Hematopoietic multipotent progenitor cell treated with erythropoietin and hydrocortisone succinate and interleukin-3 and kit ligand, for 4 days (in vitro differentiated cells): ENCODE measurements at regions not wholly inside any gene's neighbourhood (a gene's known extent, or its start where the extent isn't known, plus 50 kb on each side); places are given as distances from the start of the nearest gene placed in this dataset.

Experiments used
- DNase-seq: peaks from one replicate; pipeline ENCODE4 v3.0.0-alpha.2; 2015

DNA sequence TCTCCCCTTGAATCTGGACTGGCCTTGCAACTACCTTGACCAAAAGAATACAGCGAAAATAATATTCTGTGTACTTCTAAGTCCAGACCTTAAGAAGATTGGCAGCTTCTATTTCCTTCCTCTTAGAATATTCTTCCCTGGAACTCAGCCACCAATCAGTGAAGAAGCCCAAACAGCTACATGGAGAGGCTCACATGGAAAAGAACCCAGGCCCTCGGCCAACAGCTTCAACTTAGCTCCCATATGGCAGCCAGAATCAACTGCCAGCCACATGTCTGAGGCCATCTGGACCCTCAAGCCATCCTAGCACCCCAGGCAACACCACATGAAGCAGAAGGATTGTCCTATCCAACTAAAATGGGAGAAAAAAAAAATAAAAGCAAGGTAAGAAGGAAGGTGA is 178.8 kb downstream of the IBTK start:
- no peak for DNase-seq

DNA sequence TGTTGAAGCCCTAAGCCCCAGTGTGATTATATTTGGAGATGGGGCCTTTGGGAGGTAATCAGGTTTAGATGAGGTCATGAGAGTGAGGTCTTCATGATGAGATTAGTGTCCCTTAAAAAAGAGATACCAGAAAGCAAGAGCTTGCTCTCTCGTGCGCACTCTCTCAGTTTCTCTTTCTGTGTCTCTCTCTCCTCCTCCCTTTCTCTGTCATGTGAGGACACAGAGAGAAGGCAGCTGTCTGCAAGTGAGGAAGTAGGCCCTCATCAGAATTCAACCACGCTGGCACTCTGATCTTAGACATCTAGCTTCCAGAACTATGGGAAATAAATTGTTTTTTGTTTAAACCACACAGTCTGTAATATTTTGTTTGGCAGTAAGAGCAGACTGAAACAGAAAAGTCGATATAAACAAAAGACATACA is 180.5 kb downstream of the IBTK start:
- peak; percentile 4 for DNase-seq

DNA sequence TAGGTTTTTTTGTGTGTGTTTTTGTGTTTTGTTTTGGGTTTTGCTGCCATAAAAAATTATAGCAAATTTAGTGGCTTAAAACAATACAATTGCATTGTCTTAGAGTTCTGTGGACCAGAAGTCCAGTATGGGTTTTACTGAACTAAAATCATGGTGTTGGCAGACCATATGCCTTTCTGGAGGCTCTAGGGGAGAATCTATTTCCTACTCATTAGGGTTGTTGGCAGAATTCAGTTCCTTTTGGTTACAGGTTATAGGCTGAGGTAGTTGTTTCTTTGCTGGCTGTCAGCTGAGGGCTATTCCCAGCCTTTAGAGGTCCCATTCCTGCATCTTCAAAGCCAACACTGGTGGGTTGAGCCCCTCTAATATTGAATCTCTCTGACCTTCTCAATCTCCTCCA is 181.3 kb downstream of the IBTK start:
- DNase-seq, result no peak

DNA sequence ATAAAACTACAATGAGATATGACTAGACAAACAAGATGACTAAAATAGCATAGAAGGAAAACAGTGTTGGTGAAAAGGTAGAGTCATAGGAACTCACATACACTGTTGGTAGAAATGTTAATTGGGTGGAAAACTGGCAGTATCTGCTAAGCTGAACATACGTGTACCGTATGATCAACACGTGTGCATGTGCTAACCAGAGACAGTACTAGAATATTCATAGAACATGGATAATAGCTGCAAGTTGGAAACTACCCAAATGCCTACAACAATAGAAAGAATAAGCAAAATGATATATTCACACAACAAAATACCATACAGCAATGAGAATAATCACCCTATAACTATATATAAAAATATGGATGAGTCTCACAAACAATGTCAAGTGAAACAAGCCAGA is 184.0 kb downstream of the IBTK start:
- no peak for DNase-seq

DNA sequence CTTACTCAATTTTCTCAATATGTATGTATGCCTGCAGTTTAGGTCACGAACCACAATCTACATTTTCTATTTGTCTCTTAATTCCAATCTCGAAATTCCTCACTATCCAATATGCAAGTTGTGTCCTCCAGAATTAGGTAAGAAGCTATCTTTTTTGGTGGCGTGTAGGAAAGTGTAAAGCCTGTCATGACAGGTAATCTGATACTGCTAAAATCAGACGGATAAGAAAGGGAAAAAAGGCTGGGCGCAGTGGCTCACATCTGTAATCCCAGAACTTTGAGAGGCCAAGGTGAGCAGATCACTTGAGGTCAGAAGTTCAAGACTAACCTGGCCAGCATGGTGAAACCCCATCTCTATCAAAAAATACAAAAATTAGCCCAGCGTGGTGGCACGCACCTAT is 185.3 kb downstream of the IBTK start:
- no peak for DNase-seq

DNA sequence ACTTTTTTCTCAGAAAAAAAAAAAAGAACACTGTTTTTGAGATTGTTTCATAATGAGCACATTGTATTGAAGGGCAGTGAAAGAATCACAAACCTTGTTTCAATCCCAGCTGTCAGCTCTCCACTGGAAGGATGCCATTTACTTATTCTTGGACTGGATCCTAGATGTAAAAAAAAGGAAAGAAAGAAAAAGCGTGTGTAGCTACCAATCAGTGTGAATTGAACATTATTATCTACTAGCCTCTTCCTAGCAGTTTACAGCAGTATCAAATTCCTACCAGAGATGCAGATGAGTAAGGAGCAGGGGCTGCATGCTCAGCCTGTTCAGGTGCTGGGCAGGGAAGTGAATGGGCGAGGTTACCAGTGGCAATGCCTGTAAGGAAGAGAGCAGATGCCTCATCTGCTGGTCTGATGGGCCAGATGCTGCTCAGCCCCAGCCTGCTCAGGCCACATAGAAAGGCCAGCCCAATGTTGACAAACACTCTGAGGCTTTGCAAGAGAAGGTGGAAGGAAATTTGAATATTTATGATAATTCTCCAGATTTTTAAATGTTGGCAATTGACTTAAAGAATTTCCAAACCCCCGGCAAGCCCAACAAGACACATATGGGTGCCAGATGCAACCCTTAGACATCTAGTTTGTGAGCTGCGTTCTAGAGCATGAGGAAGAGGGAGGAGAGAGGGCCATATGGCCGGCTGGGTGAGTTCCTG is 189.5 kb downstream of the IBTK start:
- no peak for DNase-seq

DNA sequence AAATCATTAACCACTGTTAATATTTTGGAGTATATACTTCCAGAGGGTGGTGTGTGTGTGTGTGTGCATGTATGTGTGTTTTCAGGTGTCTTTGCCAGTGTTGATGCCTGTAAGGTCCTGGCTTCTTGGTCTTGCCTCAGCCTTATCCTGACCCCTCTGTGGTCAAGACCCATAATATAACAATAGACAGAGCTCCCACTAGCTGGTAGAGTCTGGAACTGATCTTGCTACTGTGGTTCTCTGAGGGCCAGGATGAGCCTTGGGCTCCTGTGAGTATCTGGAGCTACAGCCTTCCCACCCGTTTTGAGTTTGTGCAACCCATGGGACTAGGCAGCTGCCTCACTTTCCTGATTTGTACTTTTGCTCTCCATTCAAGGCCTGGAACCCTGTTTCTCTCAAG is 191.0 kb downstream of the IBTK start:
- DNase-seq, result no peak

DNA sequence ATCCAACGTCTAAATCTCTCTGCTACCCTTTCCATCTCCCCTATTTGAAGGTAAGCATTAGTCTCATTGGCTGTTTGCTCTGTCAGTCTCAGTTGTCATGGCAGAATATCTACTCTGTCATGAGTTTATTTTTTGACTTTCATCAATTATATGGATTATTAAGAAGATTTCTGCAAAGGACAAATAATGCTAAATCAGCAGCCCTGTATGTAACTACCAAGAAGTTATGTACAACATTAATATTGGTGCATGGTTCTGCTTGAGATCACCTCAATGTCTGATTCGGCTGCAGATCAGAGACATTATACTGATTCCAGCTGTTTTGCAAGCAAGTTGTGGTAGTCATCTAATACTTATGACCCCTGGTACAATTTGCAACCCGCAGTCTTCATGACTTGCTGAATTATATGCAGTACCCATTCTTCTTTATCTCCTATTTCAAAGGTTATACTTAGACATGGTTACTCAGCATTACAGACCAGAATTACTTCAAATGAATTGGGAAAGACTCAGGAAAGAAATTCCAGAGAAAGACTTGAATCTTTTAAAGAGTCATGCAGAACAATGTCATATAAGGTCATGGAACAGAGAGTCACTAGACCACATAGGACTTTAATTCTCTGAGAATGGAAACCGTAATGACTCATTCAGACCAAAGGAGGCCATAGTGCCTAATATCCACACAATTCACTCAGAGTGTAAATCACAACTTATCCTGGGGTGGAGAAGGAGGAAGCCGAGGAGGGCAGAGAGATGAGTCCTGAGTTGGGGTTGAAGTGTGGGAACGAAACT is 201.4 kb downstream of the IBTK start:
- no peak for DNase-seq

DNA sequence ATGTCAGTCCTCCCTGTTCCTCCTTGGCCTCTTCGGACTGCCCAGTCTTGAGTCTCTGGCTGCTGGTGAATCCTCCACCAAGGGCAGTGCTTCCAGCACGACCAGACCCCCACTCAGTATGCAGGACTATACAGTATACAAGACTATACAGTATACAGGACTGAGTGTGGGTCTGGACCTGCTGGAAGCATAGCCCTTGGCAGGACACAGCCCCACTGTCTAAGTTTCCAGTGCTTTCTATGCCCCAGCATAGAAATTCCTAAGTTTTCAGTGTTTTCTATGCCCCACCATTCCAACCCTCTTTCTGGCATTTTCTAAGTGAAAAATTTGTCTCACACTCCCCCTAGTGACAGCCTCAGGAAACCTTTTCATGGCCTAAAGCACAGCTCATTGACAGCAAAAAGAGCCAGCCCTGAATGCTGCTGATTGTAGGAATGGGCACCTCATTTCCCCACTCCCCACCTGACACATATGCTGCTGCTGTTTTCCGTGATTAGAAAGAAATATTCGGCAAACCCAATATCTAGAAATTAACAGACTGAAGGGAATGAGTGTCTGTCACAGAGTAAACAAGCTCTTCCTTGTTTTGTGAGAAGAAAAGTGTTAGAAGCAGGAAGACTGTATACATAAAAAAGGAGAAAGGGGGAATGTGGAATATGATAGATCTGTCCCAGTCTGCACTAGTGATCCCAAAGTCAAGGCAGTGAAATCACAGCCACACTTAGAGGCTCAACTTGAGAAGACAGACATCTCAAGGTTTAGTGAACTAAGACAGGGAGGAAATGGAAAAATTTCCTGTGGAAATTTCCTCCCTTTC is 206.9 kb downstream of the IBTK start:
- DNase-seq, result peak; percentile 68

DNA sequence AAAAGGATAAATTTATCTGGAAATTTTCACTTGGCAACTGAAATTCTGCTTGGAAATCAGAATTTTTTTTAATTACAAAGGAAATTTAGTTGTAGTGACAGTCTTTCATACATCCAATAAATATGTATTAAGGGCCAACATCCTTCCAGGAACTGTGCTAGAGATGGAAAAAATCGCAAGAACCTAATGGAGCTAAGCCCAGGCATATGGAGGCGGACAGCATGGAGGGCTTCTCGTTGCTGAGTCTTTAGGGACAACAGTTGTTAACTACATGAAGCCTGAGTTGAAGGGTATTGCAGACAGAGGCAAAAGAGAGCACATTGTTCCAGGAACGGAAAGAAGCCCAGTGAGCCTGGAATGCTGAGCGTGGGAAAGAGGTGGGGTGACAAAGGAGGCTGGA is 208.9 kb downstream of the IBTK start:
- no peak for DNase-seq

DNA sequence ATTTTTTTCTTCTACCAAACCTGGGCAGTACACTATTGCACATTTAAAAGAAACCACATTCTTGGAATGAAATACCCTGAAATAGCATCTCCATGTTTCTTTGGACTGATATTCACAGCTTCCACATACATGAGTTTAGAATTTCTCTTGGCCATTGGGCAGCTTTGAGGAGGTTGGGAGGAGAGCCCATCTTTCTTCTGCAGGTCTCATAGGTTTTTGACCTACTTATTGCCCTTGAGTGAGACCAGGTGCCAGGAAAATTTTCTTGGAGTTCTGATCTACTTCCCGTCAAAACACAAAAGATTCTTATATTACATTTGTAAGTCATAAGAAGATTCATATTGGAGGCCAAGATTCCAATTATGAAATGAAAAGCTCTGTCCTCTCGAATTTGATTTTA is 212.0 kb downstream of the IBTK start:
- DNase-seq, result no peak

DNA sequence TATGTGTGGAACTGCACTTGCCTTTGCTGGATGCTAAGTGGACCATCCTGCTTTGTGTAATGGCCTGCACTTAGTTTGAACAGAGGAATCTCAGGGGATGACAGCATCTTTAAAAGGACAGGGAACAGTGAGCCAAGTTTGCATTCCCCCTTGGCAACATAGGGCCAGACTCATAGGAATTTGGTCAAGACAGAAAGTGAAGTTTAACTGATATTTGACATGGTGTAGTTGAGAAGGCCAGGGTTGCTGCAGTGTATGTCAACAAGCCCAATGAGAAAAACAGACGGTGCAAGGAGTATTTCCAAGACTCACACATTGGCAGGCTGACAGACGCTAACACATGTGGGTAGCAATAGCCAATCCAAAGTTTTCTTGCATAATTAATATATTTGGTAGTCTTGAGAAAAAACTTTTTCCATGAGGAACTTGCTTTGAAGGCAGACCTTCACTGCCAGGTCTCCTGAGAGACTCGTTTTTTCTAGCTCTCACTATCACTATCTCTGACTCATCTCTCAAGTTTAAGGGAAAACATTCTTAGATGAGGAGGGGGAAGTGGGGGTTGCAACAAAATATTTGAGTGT is 213.8 kb downstream of the IBTK start:
- DNase-seq, result no peak

DNA sequence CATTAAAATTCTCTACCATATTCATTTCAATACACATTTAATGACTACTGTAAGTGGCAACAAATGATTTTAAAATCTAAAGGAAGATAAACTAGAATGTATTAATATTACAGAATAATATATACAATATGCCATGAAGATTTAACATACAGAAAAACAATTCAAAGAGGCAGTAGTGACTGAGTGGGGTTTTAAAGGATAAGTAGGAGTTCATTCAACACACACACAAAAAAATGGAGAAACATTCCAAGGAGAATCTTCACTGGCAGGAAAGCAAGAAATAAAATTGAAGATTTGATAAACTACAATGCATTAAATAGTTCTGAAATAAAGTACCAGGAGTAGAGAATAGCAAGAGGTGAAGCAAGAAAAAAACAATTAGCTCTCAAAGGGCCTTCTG is 215.1 kb downstream of the IBTK start:
- DNase-seq, result no peak

DNA sequence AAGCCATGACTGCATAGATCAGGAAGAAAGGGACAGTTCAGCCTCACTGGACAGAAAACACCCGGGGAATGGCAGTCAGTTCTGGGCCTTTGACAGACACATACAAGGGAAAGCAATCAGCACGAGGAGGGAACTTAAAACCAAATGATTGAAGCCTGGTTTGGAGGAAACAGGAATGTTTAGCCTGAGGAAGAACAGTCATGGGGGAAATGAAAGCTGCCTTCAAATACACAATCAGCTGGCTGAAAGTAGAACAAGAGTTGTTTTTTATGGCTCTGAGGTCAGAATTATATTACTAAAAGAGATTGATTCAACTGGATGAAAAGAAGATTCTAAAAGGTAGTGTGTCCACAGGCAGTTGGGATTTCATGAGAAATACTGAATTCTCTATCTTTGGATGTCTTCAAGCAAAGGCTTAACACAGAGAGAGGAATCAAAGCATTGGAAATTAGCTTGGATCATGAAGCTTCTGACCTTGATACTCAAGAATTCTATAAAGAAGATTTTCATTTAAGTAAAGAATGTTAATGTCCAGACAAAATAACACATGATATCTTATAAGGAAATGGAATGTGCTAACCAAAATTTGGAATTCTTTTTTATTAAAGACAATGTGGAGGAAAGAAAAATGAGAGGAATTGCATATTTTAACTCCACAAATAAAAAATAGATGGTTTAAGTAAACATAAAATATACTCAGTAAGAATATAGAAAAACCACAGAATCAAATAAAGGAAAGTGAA is 216.6 kb downstream of the IBTK start:
- DNase-seq, result no peak

DNA sequence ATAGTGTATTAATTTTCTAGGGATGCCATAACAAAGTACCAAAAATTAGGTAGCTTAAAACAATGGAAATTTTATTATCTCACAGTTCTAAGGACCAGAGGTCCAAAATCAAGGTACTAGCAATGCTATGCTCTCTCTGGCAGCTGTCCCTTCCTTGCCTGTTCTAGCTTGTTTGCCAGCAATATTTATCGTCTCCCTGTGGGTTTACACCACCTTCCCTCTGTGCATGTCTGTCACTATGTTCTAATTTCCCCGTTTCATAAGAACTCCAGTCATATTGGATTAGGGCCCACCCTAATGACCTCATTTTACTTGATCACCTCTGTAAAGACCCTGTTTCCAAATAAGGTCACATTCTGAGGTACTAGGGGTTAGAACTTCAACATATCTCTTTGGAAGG is 217.2 kb downstream of the IBTK start:
- DNase-seq, result no peak

DNA sequence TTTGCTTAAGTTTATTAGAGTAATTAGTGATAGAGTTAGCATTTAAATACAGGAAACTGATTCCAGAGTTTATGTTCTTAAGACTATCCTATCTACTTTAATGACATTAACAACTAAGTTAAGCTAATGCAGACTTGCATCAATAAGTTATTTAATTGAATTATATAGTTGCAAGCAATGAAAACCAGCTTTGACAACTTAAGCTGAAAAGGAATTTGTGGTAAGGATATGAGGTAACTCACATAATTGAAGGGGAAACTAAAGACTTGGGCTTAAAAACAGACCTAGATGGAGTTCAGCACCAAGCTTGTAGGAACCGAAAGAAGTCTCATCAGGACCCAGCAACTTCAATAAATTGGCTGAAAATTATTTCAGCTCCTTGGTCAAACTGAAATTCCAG is 222.3 kb downstream of the IBTK start:
- no peak for DNase-seq

DNA sequence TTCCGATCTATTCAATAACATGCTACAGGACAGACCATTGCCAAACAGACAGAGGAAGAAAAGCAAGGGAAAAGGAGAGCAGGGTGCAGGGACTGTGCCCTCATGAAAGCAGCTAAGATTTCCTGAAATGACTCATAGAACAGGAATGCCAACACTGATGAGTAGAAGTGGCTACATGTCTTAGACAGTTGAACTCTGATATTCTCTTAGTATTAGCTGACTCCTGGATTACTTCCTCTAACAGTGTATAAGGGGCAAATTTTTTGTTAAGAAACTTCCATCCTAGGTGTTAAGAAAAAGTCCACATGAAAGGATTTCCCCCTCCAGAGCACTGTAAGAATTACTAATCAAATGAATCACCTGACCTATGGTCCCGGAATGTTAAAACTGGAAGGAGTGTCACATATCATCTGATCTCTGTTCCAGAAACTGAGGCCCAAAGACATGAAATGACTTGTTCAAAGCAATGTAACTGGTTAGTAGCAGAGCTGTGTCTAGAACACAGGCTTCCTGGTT is 224.9 kb downstream of the IBTK start:
- no peak for DNase-seq

DNA sequence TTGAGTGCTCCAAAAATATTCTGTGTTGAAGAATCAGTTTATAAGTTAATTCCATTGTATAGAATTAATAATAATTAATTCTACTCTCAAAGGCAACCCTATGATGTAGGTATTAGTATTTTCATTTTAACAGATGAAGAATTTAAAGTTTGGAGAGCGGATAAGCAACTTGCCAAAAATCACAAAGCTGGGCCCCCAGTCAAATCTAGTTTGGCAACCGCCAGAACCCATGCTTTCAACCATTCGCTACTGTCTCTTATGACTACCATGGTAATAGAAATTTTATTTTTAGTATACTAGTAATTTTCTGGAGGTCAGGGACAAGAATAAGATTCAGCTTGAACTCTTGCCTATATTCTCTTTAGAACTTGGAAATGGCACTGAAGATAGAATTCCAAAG is 229.8 kb downstream of the IBTK start:
- DNase-seq, result no peak

DNA sequence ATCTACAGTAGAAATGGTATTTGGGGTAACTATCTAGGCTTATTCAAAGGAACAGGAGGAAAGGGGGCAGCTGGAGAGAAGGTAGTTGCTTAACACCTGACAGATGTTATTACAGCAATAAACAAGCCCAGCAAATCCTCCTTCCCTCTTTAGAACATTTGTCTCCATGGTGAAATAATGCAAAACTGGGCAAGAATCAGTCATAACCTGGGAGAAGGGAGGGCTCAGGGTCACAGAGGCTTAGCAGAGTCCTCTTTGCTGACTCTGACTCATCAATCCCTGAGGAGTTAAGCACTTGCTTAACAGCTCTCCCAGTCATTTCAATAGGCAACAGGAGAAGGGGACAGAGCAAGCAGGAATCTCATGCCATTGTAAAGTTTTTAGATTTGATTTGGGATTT is 230.3 kb downstream of the IBTK start:
- DNase-seq, result no peak

DNA sequence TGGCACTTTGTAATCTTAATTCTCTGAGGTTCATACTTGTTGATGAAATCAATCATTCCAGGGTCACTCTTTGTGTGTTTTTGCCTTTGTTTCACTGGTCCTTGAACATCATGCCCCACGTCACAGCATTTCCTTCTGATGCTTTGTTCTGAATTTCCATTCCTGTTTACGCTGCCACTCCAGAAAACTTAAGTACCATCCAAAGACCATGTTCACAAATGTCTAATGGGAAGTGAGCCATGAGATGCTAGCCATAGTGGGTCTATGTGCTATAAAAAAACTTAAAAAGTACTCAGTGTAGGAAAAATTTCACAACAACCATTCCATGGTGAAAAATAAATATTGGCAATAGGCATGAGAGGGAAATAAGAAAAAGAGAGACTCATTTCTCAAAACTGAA is 232.0 kb downstream of the IBTK start:
- no peak for DNase-seq

DNA sequence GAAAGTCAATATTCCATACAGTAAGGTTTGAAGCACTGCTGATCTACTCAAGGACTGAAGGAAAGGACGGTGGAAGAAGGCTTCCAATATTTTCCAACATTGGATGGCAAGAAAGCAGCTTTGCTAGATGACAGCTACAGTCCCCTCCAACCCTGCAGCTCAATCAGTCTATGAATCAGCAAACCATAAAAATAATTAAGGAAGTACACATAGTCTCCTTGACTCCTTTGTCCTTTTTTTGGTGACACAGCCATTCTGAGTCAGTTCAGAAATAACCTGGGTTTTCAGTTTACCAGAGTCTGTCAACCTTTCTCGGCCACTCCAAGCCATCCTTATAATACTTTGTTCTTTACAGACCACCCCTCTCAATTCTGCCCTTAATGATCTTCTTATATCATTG is 232.5 kb downstream of the IBTK start:
- DNase-seq, result peak; percentile 26
